H7 (cell line): ENCODE measurements at regions not wholly inside any gene's neighbourhood (a gene's known extent, or its start where the extent isn't known, plus 50 kb on each side); places are given as distances from the start of the nearest gene placed in this dataset.

ENCODE experiments used
- DNase-seq: peaks from one replicate; pipeline ENCODE4 v3.0.0; 2012
- H3K27me3 ChIP-seq: 2 replicates; pipeline ENCODE4 v1.6.0; 2011; ENCODE audit warnings: mild to moderate bottlenecking, low read length; ENCODE audit not compliant: control insufficient read depth, insufficient read depth
- H3K36me3 ChIP-seq: replicated peaks from 2 replicates; pipeline ENCODE4 v1.5.1; 2011; ENCODE audit warnings: low read length; ENCODE audit not compliant: control insufficient read depth, insufficient read depth
- H3K4me3 ChIP-seq: 2 replicates; pipeline ENCODE4 v1.5.1; 2011; ENCODE audit warnings: low read depth, mild to moderate bottlenecking, control low read depth, low read length, moderate library complexity; ENCODE audit not compliant: insufficient read depth

DNA sequence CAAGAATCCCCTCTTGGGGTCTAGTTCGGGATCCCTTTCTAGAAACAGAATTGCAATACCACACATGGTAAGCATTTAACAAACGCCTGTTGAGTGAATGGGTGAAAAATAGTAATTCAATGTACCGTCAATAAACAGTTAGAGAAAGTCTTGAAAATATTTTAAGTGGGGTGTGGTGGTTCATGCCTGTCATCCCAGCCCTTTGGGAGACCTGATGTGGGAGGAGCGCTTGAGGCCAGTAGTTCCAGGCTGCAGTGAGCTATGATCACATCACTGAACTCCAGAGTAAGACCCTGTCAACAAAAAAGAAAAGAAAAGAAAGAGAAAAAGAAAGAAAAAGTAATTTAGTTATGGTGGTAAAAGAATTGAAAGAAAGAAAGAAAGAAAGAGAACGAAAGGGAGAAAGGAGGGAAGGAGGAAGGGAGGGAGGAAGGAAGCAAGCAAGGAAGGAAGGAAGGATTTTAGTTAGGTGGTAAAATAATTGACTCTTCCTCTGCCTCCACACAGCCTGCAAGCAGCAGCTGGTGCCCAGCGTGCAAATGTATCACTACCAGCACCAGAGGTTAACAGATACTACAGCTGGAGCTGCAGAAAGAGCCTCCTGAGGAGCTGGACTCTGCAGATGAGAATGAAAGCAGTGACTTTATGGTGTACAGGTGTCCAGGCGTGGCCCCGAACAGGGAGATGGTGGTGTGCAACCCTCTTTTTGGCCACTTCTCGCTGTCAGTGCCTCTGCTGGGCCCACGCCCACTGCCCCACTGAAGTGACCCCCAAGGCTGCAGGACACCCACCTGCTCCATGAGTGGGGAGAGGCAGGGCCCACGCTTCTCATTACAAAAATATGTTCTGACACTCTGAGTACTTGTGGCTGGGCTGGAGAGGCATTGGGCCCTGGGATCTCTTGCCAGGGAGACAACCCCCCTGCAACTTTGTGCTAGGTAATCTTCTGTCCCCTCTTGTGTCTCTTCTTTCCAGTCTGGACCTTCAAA lies 135.4 kb downstream of the BAMBI start:
- DNase-seq: no peak
- Histone ChIP-seq H3K4me3 (no peak overlapping the region), H3K27me3 (no peaks in the 10 kb centered on the region), H3K36me3 (no peaks in the 10 kb centered on the region)

- Histone ChIP-seq H3K27me3 (no peaks in the 10 kb centered on the region), H3K4me3 (no peak overlapping the region)
- no peak for DNase-seq
Measured at GRCh38 chr10:28815681-28816080, 138.4 kb downstream of the BAMBI start.

GRCh38 chr10:28822719-28823464 lies 145.6 kb downstream of the BAMBI start:
- no peak overlapping the region for H3K4me3 ChIP-seq
- no peaks in the 10 kb centered on the region for H3K36me3 ChIP-seq
- DNase-seq: no peak
- H3K27me3 ChIP-seq: no peaks in the 10 kb centered on the region

More at GRCh38 chr10:28815681-28816080, 138.4 kb downstream of the BAMBI start:
- H3K36me3 ChIP-seq: no peaks in the 10 kb centered on the region

DNA sequence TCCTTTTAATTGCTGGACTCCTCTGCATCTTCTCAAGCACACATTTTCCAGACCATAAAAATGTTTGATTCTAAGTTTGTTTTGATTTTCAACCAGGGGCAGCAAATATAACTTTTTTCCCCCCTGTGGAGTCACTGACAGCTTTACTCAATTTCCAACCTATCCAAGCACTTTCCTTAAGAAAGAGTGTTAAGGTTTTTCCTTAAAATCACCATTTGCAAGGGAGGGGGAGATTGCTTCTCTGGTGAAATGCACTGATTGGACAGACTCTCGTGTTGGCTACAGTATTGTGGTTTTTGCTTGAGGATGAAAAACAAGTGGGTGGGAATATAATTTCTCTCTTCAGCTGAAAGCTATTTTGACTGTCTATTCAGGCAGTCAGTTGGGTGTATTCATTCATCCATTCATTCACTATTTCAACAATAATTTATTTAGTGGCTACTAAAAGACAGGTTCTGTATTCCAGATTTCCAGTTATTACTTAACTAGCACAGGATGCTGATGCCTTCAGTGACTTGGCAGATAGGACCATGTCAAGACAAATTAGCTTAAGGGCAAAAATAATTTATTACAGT lies 146.3 kb downstream of the BAMBI start:
- DNase-seq: no peak
- Histone ChIP-seq H3K27me3 (no peaks in the 10 kb centered on the region), H3K36me3 (no peaks in the 10 kb centered on the region), H3K4me3 (no peak overlapping the region)

- Histone ChIP-seq H3K4me3 (no peak overlapping the region), H3K27me3 (no peaks in the 10 kb centered on the region), H3K36me3 (no peaks in the 10 kb centered on the region)
- no peak for DNase-seq
Measured at GRCh38 chr10:28833313-28833712, 156.0 kb downstream of the BAMBI start.

DNA sequence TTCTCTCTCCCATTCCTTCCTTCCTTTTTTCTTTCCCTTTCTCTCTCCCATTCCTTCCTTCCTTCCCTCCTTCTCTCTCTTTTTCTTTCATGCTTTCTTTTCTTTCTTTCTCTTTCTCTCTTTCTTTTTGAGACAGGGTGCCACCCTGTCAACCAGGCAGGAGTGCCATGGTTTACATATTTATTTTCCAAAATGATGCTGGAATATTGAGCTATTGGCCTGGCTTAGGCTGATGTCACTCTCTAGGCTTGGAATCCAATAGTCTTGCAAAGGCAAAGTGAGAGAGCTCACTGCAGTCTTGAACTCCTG lies 159.1 kb downstream of the BAMBI start:
- H3K27me3 ChIP-seq: no peaks in the 10 kb centered on the region
- no peak overlapping the region for H3K4me3 ChIP-seq
- no peak for DNase-seq
- H3K36me3 ChIP-seq: no peaks in the 10 kb centered on the region

DNA sequence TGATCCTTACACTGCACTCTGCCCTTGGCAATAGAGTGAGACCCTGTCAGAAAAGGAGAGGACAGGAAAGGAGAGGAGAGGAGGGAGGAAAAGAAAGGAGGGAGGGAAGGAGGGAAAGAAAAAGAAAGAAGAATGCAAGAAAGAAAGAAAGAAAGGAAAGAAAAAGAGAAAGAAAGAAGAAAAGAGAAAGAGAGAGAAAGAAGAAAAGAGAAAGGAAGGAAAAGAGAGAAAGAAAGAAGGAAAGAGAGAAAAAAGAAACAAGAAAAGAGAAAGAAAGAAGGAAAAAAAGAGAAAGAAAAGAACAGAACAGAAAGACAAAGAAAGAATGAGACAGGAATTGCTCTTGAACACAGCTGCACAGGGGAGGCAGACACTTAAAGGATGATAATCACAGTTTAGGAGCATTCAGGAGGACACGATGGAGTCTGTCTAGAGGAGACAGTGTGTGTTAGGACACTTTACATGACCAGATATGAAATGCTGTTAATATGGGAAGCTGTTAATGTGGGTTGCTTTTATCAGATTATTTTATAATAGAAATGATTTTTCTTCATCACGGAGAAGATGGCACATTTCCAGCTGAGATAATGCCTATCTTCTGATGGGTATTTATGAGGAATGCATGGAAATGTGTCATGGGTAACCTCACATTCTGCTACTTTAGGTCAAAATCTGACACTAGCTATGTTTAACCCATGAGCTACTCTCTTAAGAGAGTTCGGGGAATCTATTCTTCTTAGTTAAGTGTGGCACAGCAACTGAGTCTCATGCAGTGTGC lies 160.5 kb downstream of the BAMBI start:
- Histone ChIP-seq H3K4me3 (no peak overlapping the region), H3K27me3 (no peaks in the 10 kb centered on the region), H3K36me3 (no peaks in the 10 kb centered on the region)
- DNase-seq: no peak

DNA sequence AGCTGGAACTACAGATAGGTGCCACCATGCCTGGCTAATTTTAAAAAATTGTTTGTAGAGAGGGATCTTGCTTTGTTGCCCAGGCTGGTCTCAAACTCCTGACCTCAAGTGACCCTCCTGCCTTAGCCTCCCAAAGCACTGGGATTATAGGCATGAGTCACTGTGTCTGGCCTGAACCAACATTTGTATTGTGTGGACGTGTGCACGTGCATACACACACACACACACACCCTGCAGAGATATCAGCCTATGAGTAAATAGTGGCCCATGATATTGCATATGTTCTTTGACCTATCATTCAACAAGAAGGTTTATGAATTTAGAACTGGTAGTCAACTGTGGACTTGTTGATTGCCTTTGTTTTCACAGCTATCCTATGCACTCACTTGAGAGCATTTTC lies 161.6 kb downstream of the BAMBI start:
- no peak for DNase-seq
- H3K36me3 ChIP-seq: no peaks in the 10 kb centered on the region

GRCh38 chr10:28839600-28840007 lies 162.3 kb downstream of the BAMBI start:
- no peak overlapping the region for H3K4me3 ChIP-seq
- no peak for DNase-seq

More for the DNA sequence above, 161.6 kb downstream of the BAMBI start:
- H3K27me3 ChIP-seq: no peaks in the 10 kb centered on the region
- H3K4me3 ChIP-seq: no peak overlapping the region

GRCh38 chr10:28840202-28840601 lies 162.9 kb downstream of the BAMBI start:
- H3K27me3 ChIP-seq: no peaks in the 10 kb centered on the region
- no peaks in the 10 kb centered on the region for H3K36me3 ChIP-seq
- no peak for DNase-seq
- H3K4me3 ChIP-seq: no peak overlapping the region

More at GRCh38 chr10:28839600-28840007, 162.3 kb downstream of the BAMBI start:
- Histone ChIP-seq H3K27me3 (no peaks in the 10 kb centered on the region), H3K36me3 (no peaks in the 10 kb centered on the region)

DNA sequence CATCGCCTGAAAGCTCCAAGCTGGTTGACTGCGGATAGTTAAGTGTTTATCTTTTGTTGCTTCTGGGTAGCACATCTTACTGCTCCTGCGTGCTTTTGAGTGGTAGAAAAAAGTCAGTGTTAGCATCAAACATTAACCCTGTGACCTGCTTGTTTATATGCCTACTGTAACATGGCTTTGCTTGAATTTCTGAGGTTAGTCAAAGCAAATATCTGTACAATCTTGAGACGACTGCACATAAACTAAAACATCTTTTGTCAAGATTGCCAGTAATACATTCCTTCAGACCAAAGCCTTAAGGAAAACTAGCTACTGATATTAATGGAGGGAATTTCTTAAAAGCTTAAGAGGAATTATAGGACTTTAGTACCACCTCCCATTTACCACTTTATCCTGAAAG lies 163.7 kb downstream of the BAMBI start:
- H3K27me3 ChIP-seq: no peaks in the 10 kb centered on the region
- DNase-seq: no peak
- no peaks in the 10 kb centered on the region for H3K36me3 ChIP-seq
- H3K4me3 ChIP-seq: no peak overlapping the region

DNA sequence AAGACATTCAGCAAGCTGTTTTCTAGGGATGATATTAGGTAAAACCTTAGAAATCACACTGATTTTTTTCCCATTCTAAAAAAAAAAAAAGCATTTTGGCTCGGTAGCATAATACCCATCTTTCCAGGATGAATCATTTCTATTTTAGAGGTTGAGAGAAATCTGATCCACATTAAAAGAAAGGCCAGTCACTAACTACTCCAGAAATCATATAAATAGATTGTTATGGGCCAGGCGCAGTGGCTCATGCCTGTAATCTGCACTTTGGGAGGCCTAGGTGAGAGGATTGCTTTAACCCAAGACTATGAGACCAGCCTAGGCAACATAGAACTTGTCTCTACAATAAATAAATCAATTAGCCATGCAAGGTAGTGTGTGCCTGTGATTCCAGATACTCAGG lies 164.3 kb downstream of the BAMBI start:
- no peaks in the 10 kb centered on the region for H3K36me3 ChIP-seq
- no peaks in the 10 kb centered on the region for H3K27me3 ChIP-seq
- DNase-seq: no peak
- no peak overlapping the region for H3K4me3 ChIP-seq

GRCh38 chr10:28842321-28842720 lies 165.0 kb downstream of the BAMBI start:
- Histone ChIP-seq H3K27me3 (no peaks in the 10 kb centered on the region), H3K4me3 (no peak overlapping the region), H3K36me3 (no peaks in the 10 kb centered on the region)
- no peak for DNase-seq

DNA sequence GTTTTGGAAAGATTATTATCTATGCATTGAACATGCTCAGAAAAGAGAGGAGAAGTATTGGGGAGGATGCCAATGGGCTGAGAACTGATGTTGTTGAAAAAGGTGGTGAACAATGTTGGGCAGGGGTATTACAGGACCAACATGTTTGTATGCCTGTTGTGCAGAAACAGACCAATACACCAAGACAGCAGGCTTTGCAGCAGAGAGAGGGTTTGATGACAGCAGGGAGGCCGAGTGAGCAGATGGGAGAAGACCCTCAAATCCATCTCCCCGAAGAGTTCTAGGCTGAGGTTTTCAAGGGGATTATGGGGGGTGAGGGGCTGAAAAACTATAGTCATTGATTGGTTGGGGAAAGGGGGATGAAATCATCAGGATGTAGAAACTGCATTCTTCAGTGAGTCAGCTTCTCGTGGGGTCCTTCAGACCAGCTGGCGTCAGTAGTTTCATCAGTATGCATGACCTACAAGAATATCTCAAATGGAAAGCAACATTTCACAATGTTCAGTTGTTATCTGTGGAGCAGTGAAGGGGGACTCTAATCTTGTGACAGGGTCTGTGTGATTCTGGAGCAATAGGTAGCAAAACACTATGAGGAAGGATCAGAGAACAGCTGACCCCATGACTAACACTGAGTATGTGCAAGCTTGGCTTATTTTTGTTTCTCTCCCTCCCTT lies 167.8 kb downstream of the BAMBI start:
- Histone ChIP-seq H3K27me3 (no peaks in the 10 kb centered on the region), H3K4me3 (no peak overlapping the region), H3K36me3 (no peaks in the 10 kb centered on the region)
- DNase-seq: no peak
